ENCODE measurements at regions not wholly inside any gene's neighbourhood (a gene's known extent, or its start where the extent isn't known, plus 50 kb on each side); places are given as distances from the start of the nearest gene placed in this dataset.

- H3K9me3 ChIP-seq (ENCODE audit: insufficient read depth, low read depth, low read length), result no peaks in the 10 kb centered on the region
- no CpG with 5 or more reads among the region's 1 CpG for WGBS (ENCODE audit: extremely low coverage, insufficient coverage, insufficient read length)
- H3K79me1 ChIP-seq (ENCODE audit: low read length), result no peaks in the 10 kb centered on the region
- H3K4ac ChIP-seq (ENCODE audit: low read depth, low read length), result no peak overlapping the region
- DNase-seq, result no peak
- no peak overlapping the region for H2AK5ac ChIP-seq (ENCODE audit: low read length)
- no peak overlapping the region for H2BK5ac ChIP-seq (ENCODE audit: low read depth, low read length, poor library complexity)
- no peaks in the 10 kb centered on the region for H3K4me1 ChIP-seq (ENCODE audit: control insufficient read depth in 1 of 2, insufficient read depth in 2 of 2, low read length in 2 of 2)
- H3K27ac ChIP-seq (ENCODE audit: low read depth, low read length), result no peak overlapping the region
- H3K79me2 ChIP-seq (ENCODE audit: control insufficient read depth, insufficient read depth, low read length, poor library complexity), result no peaks in the 10 kb centered on the region
- H3K14ac ChIP-seq (ENCODE audit: low read length), result no peak overlapping the region
- H3K9ac ChIP-seq (ENCODE audit: low read length), result no peak overlapping the region
- H3K4me3 ChIP-seq (ENCODE audit: low read depth, low read length), result no peak overlapping the region
- H3K23ac ChIP-seq (ENCODE audit: low read length), result no peak overlapping the region
- H3K18ac ChIP-seq (ENCODE audit: low read length), result no peak overlapping the region
- H2BK12ac ChIP-seq (ENCODE audit: low read length), result no peak overlapping the region
- H3K4me2 ChIP-seq (ENCODE audit: low read length), result no peak overlapping the region
- no peak overlapping the region for H2BK120ac ChIP-seq (ENCODE audit: insufficient read depth, low read length, poor library complexity)
- no peak overlapping the region for H4K8ac ChIP-seq (ENCODE audit: low read depth, low read length)
- no peaks in the 10 kb centered on the region for H3K27me3 ChIP-seq (ENCODE audit: insufficient read depth, low read length)
- H4K91ac ChIP-seq (ENCODE audit: low read depth, low read length), result no peak overlapping the region
- no peaks in the 10 kb centered on the region for H3K36me3 ChIP-seq (ENCODE audit: control insufficient read depth in 1 of 2, insufficient read depth in 2 of 2, low read length in 2 of 2)
- no peak overlapping the region for H4K12ac ChIP-seq (ENCODE audit: low read depth, low read length)
- H2AFZ ChIP-seq (ENCODE audit: insufficient read depth, low read length, poor library complexity), result no peak overlapping the region
Measured at GRCh38 chr3:77967621-77968020, 927.7 kb downstream of the ROBO2 start.

GRCh38 chr3:77976079-77976478, 936.2 kb downstream of the ROBO2 start:
- Histone ChIP-seq H4K8ac (ENCODE audit: low read depth, low read length) (no peak overlapping the region), H3K4me1 (ENCODE audit: control insufficient read depth in 1 of 2, insufficient read depth in 2 of 2, low read length in 2 of 2) (no peaks in the 10 kb centered on the region), H3K4me2 (ENCODE audit: low read length) (no peak overlapping the region), H3K23ac (ENCODE audit: low read length) (no peak overlapping the region), H3K79me1 (ENCODE audit: low read length) (no peaks in the 10 kb centered on the region), H2AK5ac (ENCODE audit: low read length) (no peak overlapping the region), H3K4me3 (ENCODE audit: low read depth, low read length) (no peak overlapping the region), H3K14ac (ENCODE audit: low read length) (no peak overlapping the region), H2AFZ (ENCODE audit: insufficient read depth, low read length, poor library complexity) (no peak overlapping the region), H3K27ac (ENCODE audit: low read depth, low read length) (no peak overlapping the region), H3K27me3 (ENCODE audit: insufficient read depth, low read length) (no peaks in the 10 kb centered on the region), H4K12ac (ENCODE audit: low read depth, low read length) (no peak overlapping the region), H3K18ac (ENCODE audit: low read length) (no peak overlapping the region), H2BK12ac (ENCODE audit: low read length) (no peak overlapping the region), H3K79me2 (ENCODE audit: control insufficient read depth, insufficient read depth, low read length, poor library complexity) (no peaks in the 10 kb centered on the region), H2BK120ac (ENCODE audit: insufficient read depth, low read length, poor library complexity) (no peak overlapping the region), H3K9me3 (ENCODE audit: insufficient read depth, low read depth, low read length) (no peaks in the 10 kb centered on the region), H3K36me3 (ENCODE audit: control insufficient read depth in 1 of 2, insufficient read depth in 2 of 2, low read length in 2 of 2) (no peaks in the 10 kb centered on the region), H2BK5ac (ENCODE audit: low read depth, low read length, poor library complexity) (no peak overlapping the region), H3K9ac (ENCODE audit: low read length) (no peak overlapping the region), H4K91ac (ENCODE audit: low read depth, low read length) (no peak overlapping the region), H3K4ac (ENCODE audit: low read depth, low read length) (no peak overlapping the region)
- DNase-seq, result no peak

GRCh38 chr3:78003090-78003489, 963.2 kb downstream of the ROBO2 start:
- Histone ChIP-seq H3K18ac (ENCODE audit: low read length) (no peak overlapping the region), H3K4me2 (ENCODE audit: low read length) (no peak overlapping the region), H3K23ac (ENCODE audit: low read length) (no peak overlapping the region), H2AK5ac (ENCODE audit: low read length) (no peak overlapping the region), H3K36me3 (ENCODE audit: control insufficient read depth in 1 of 2, insufficient read depth in 2 of 2, low read length in 2 of 2) (no peaks in the 10 kb centered on the region), H3K9me3 (ENCODE audit: insufficient read depth, low read depth, low read length) (no peaks in the 10 kb centered on the region), H2BK120ac (ENCODE audit: insufficient read depth, low read length, poor library complexity) (no peak overlapping the region), H4K8ac (ENCODE audit: low read depth, low read length) (no peak overlapping the region), H4K91ac (ENCODE audit: low read depth, low read length) (no peak overlapping the region), H3K4me1 (ENCODE audit: control insufficient read depth in 1 of 2, insufficient read depth in 2 of 2, low read length in 2 of 2) (no peaks in the 10 kb centered on the region), H2BK5ac (ENCODE audit: low read depth, low read length, poor library complexity) (no peak overlapping the region), H3K9ac (ENCODE audit: low read length) (no peak overlapping the region), H2BK12ac (ENCODE audit: low read length) (no peak overlapping the region), H3K27ac (ENCODE audit: low read depth, low read length) (no peak overlapping the region), H3K79me2 (ENCODE audit: control insufficient read depth, insufficient read depth, low read length, poor library complexity) (no peaks in the 10 kb centered on the region), H3K14ac (ENCODE audit: low read length) (no peak overlapping the region), H2AFZ (ENCODE audit: insufficient read depth, low read length, poor library complexity) (no peak overlapping the region), H4K12ac (ENCODE audit: low read depth, low read length) (no peak overlapping the region), H3K79me1 (ENCODE audit: low read length) (no peaks in the 10 kb centered on the region), H3K4ac (ENCODE audit: low read depth, low read length) (no peak overlapping the region), H3K4me3 (ENCODE audit: low read depth, low read length) (no peak overlapping the region), H3K27me3 (ENCODE audit: insufficient read depth, low read length) (no peaks in the 10 kb centered on the region)
- WGBS (ENCODE audit: extremely low coverage, insufficient coverage, insufficient read length), result no CpG with 5 or more reads among the region's 4 CpGs
- DNase-seq, result no peak

DNA sequence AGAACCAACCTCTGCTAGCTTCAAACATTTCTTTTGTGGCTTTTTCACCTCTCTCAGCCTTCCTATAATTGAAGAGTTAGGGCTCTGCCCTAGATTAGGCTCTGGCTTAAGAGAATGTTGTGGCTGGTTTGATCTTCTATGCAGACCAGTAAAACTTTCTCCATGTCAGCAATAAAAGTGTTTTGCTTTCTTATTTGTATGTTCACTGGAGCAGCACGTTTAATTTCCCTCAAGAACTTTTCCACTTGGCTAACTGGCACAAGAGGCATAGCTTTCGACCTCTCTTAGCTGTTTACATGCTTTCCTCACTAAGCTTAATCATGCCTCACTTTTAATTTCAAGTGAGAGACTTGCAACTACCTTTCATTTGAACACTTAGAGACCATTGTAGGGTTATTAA, 964.7 kb downstream of the ROBO2 start:
- no CpG with 5 or more reads among the region's 2 CpGs for WGBS (ENCODE audit: extremely low coverage, insufficient coverage, insufficient read length)
- Histone ChIP-seq H2BK120ac (ENCODE audit: insufficient read depth, low read length, poor library complexity) (no peak overlapping the region), H2BK5ac (ENCODE audit: low read depth, low read length, poor library complexity) (no peak overlapping the region), H4K8ac (ENCODE audit: low read depth, low read length) (no peak overlapping the region), H3K9me3 (ENCODE audit: insufficient read depth, low read depth, low read length) (no peaks in the 10 kb centered on the region), H2BK12ac (ENCODE audit: low read length) (no peak overlapping the region), H3K4me2 (ENCODE audit: low read length) (no peak overlapping the region), H3K4me3 (ENCODE audit: low read depth, low read length) (no peak overlapping the region), H3K36me3 (ENCODE audit: control insufficient read depth in 1 of 2, insufficient read depth in 2 of 2, low read length in 2 of 2) (no peaks in the 10 kb centered on the region), H3K27ac (ENCODE audit: low read depth, low read length) (no peak overlapping the region), H3K79me1 (ENCODE audit: low read length) (no peaks in the 10 kb centered on the region), H4K12ac (ENCODE audit: low read depth, low read length) (no peak overlapping the region), H4K91ac (ENCODE audit: low read depth, low read length) (no peak overlapping the region), H3K23ac (ENCODE audit: low read length) (no peak overlapping the region), H3K27me3 (ENCODE audit: insufficient read depth, low read length) (no peaks in the 10 kb centered on the region), H3K4ac (ENCODE audit: low read depth, low read length) (no peak overlapping the region), H3K18ac (ENCODE audit: low read length) (no peak overlapping the region), H3K4me1 (ENCODE audit: control insufficient read depth in 1 of 2, insufficient read depth in 2 of 2, low read length in 2 of 2) (no peaks in the 10 kb centered on the region), H3K79me2 (ENCODE audit: control insufficient read depth, insufficient read depth, low read length, poor library complexity) (no peaks in the 10 kb centered on the region), H3K9ac (ENCODE audit: low read length) (no peak overlapping the region), H2AFZ (ENCODE audit: insufficient read depth, low read length, poor library complexity) (no peak overlapping the region), H3K14ac (ENCODE audit: low read length) (no peak overlapping the region), H2AK5ac (ENCODE audit: low read length) (no peak overlapping the region)
- no peak for DNase-seq

DNA sequence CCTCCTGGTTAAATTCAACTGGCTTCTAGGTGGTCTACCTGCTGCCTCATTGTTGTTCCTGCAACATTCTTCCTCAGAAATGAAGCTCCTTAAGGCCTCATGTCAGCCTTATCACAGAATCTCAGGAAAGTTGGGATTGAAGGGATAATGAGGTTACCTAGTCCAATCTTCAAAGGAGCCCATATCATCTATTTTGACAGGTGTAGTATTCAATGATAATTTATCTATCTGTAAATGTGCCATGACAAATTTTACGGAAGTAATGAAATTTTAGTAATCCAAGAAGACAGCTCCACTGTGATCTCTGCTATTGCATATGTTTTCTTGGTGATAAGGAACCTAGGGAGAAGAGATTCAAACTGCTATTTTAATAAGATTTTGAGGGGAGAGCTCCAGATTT, 973.8 kb downstream of the ROBO2 start:
- Histone ChIP-seq H3K4me3 (ENCODE audit: low read depth, low read length) (no peak overlapping the region), H2BK5ac (ENCODE audit: low read depth, low read length, poor library complexity) (no peak overlapping the region), H3K27ac (ENCODE audit: low read depth, low read length) (no peak overlapping the region)

More for the DNA sequence above, 973.8 kb downstream of the ROBO2 start:
- Histone ChIP-seq H4K91ac (ENCODE audit: low read depth, low read length) (no peak overlapping the region), H3K4me1 (ENCODE audit: control insufficient read depth in 1 of 2, insufficient read depth in 2 of 2, low read length in 2 of 2) (no peaks in the 10 kb centered on the region), H2AFZ (ENCODE audit: insufficient read depth, low read length, poor library complexity) (no peak overlapping the region), H3K23ac (ENCODE audit: low read length) (no peak overlapping the region), H3K36me3 (ENCODE audit: control insufficient read depth in 1 of 2, insufficient read depth in 2 of 2, low read length in 2 of 2) (no peaks in the 10 kb centered on the region), H3K9me3 (ENCODE audit: insufficient read depth, low read depth, low read length) (no peaks in the 10 kb centered on the region), H2BK120ac (ENCODE audit: insufficient read depth, low read length, poor library complexity) (no peak overlapping the region), H3K14ac (ENCODE audit: low read length) (no peak overlapping the region), H3K18ac (ENCODE audit: low read length) (no peak overlapping the region), H3K79me2 (ENCODE audit: control insufficient read depth, insufficient read depth, low read length, poor library complexity) (no peaks in the 10 kb centered on the region), H3K27me3 (ENCODE audit: insufficient read depth, low read length) (no peaks in the 10 kb centered on the region), H3K79me1 (ENCODE audit: low read length) (no peaks in the 10 kb centered on the region), H3K4me2 (ENCODE audit: low read length) (no peak overlapping the region), H3K9ac (ENCODE audit: low read length) (no peak overlapping the region), H3K4ac (ENCODE audit: low read depth, low read length) (no peak overlapping the region), H4K12ac (ENCODE audit: low read depth, low read length) (no peak overlapping the region), H2AK5ac (ENCODE audit: low read length) (no peak overlapping the region), H4K8ac (ENCODE audit: low read depth, low read length) (no peak overlapping the region), H2BK12ac (ENCODE audit: low read length) (no peak overlapping the region)
- no CpG with 5 or more reads among the region's 1 CpG for WGBS (ENCODE audit: extremely low coverage, insufficient coverage, insufficient read length)
- no peak for DNase-seq
